Pancreas (tissue), 10 donors: ENCODE measurements at regions not wholly inside any gene's neighbourhood (a gene's known extent, or its start where the extent isn't known, plus 50 kb on each side); places are given as distances from the start of the nearest gene placed in this dataset.

Experiments
- ATAC-seq, 4 donors: fragments of 200-7000 bp; cut with Tn5 transposase; one replicate each; pipeline versions ENCODE4 v1.8.0 to v1.9.1; 2020; ENCODE audit warnings: mild to moderate bottlenecking in 4 of 4, moderate library complexity in 4 of 4
- DNase-seq, 6 donors: peaks; one replicate each; pipeline ENCODE4 v3.0.0-alpha.2; 2020
- FAIRE-seq: peaks from 2 replicates; lab custom pipeline; 2012; peaks lifted over from hg19 to GRCh38; lab: Jason Lieb, UNC
- H3K27ac ChIP-seq, 4 donors: fragments of 200-600 bp; sonication (generic); 1 replicate in 3 of 4; 2 replicates in 1 of 4; pipeline versions ENCODE4 v1.5.0 to v1.8.0; 2020
- H3K27me3 ChIP-seq, 4 donors: fragments of 200-600 bp; one replicate each; pipeline ENCODE4 v1.8.0; 2021
- H3K36me3 ChIP-seq, 3 donors: fragments of 200-600 bp; sonication (generic) in 1 of 3; one replicate each; pipeline versions ENCODE4 v1.5.0 to v1.8.0; 2020 to 2021
- H3K4me1 ChIP-seq, 3 donors: fragments of 200-600 bp; one replicate each; pipeline ENCODE4 v1.8.0; 2021
- H3K4me3 ChIP-seq, 4 donors: fragments of 200-600 bp; sonication (generic) in 2 of 4; one replicate each; pipeline versions ENCODE4 v1.5.0 to v1.8.0; 2020 to 2021
- H3K9me3 ChIP-seq, 4 donors: fragments of 200-600 bp; one replicate each; pipeline ENCODE4 v1.8.0; 2021
- WGBS, 2 donors: extraction: QIAGEN DNeasy Blood & Tissue Kit; methylation state at CpG; one replicate each; pipeline ENCODE4 v1.1.7; 2013; 5-methylcytosine and 5-hydroxymethylcytosine counted together
- intact Hi-C, 3 donors: fragments of 100-400 bp; cut with DNase I; formaldehyde crosslinking; loops; one replicate each; pipeline versions ENCODE4 v1.11.1 to v1.14.2; 2022
- TF ChIP-seq, protein P1 (sequence below), 4 donors: fragments of 200-600 bp; sonication (generic) in 3 of 4; IDR thresholded peaks; one replicate each; pipeline versions ENCODE4 v1.5.0 to v1.8.0; 2021; ENCODE audit warnings: antibody characterized with exemption in 4 of 4
- donor health status: healthy with polysubstance abuse.
- donor health status: DM: no; HTN: no; CAD: no; lungs with moderate emphysema.
- donor health status: DM: no; HTN: no; CAD: no.
- donor health status: control.
- donor health status: control.
- donor health status: Bipolar disorder and iron deficiency.
- donor health status: DM: yes; HTN: yes; CAD: no.
- donor health status: DM: no; HTN: no; CAD: no.
- donor health status: DM: no; HTN: no; CAD: no.
- donor health status: DM: yes; HTN: yes; CAD: no.

DNA sequence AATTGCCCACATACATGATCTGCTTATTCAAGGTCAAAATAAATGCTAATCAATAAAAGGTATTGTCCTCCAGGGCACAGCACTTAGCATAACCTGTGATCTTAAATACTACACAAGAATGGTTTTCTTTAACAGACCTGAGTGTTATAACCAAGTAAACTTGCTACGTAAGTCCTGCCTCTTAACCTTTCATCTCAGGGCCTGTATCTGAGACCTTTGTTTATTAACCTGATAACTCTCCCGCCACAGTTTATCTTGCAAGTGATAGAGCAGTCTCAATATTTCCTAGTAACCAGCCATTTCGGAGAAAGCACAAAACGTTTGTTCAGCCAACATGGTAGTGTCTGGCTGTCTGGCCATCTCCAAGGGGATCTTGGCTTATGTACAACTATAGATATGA, 88.4 kb downstream of the DUSP6 start:
- intact Hi-C loops, result no loop called here
- TF ChIP-seq, protein P1, sequence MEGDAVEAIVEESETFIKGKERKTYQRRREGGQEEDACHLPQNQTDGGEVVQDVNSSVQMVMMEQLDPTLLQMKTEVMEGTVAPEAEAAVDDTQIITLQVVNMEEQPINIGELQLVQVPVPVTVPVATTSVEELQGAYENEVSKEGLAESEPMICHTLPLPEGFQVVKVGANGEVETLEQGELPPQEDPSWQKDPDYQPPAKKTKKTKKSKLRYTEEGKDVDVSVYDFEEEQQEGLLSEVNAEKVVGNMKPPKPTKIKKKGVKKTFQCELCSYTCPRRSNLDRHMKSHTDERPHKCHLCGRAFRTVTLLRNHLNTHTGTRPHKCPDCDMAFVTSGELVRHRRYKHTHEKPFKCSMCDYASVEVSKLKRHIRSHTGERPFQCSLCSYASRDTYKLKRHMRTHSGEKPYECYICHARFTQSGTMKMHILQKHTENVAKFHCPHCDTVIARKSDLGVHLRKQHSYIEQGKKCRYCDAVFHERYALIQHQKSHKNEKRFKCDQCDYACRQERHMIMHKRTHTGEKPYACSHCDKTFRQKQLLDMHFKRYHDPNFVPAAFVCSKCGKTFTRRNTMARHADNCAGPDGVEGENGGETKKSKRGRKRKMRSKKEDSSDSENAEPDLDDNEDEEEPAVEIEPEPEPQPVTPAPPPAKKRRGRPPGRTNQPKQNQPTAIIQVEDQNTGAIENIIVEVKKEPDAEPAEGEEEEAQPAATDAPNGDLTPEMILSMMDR (IDR thresholded peaks at IDR 0.05), result no peak
- Histone ChIP-seq H3K9me3 (no peaks in the 10 kb centered on the region), H3K4me3 (no peak overlapping the region), H3K36me3 (no peaks in the 10 kb centered on the region), H3K27ac (no peak overlapping the region), H3K27me3 (no peaks in the 10 kb centered on the region), H3K4me1 (peaks cover 0 to 6% (median 0%) of the 10 kb centered on the region in 3 donors)
- ATAC-seq (peak; percentile 59 to 89 (median 80)), FAIRE-seq (no peak), DNase-seq (no peak)
- WGBS, 2 donors, result 27 to 40% methylated on average over 4 of the region's 4 CpGs

DNA sequence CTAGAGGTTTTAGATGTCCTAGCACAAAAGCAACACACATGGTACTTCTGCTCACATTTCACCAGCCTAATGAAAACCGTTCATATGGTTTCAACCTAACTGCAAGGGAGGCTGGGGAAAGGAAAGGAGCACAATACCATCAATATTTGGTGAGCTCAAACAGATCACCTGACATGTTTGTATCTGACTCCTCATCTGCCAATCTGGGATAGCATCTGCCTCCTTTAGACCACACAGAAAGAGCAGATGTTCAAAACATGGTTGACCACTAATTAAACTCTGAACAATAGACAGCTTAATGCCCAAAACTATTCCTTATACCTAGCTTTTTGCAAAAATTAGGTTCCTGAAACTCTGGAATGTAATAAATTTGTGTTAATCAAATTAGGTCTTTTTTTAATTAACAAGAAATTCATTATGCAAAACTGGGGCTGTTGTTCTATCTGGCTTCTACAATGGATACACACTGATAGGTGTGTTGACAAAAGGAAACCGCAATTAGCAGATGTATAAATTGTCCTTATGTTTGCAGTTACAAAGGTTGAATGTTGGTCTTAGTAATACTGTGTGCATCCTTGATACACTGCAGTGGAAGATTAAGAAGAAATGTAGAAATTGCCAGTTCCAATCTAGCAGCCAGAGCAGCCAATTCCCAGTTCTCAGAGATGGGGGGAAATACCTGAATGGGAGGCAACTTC, 89.3 kb downstream of the DUSP6 start:
- 68 to 74% methylated on average over 2 of the region's 2 CpGs for WGBS, 2 donors

DNA sequence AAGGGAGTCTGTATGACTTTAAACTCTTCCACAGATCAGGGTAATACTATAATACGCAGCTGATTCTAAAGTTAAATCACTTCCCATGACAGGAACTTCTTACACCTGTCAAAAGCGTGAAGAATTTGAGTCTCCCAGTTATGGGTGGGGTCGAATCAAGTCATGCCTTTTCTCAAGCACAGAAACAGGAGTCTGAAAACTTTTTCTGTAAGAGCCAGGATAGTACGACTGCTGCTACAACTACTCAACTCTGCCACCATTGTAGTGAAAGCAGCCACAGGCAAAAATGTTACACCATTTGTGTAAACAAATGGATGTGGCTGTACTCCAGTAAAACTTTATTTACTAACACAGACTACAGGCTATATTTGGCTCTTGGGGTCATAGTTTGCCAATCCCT, 90.3 kb downstream of the DUSP6 start:
- Histone ChIP-seq H3K36me3 (no peaks in the 10 kb centered on the region), H3K27ac (no peak overlapping the region), H3K27me3 (no peaks in the 10 kb centered on the region), H3K9me3 (no peaks in the 10 kb centered on the region), H3K4me3 (no peak overlapping the region), H3K4me1 (peaks cover 0 to 6% (median 0%) of the 10 kb centered on the region in 3 donors)
- no peak for DNase-seq
- TF ChIP-seq, protein P1 (IDR thresholded peaks at IDR 0.05), result no peak
- intact Hi-C loops, result no loop called here
- 39 to 86% methylated on average over 4 of the region's 4 CpGs for WGBS, 2 donors
- FAIRE-seq, result no peak
- ATAC-seq, result peak in 3 of 4 donors; percentile 32 to 79 (median 63)

More for the DNA sequence above, 89.3 kb downstream of the DUSP6 start:
- no peaks in the 10 kb centered on the region for H3K9me3 ChIP-seq
- FAIRE-seq, result no peak
- ATAC-seq, result no peak
- TF ChIP-seq, protein P1 (IDR thresholded peaks at IDR 0.05), result no peak
- DNase-seq, result no peak
- peaks cover 0 to 6% (median 0%) of the 10 kb centered on the region in 3 donors for H3K4me1 ChIP-seq
- no peaks in the 10 kb centered on the region for H3K27me3 ChIP-seq
- intact Hi-C loops, result no loop called here
- H3K27ac ChIP-seq, result no peak overlapping the region
- H3K36me3 ChIP-seq, result no peaks in the 10 kb centered on the region
- no peak overlapping the region for H3K4me3 ChIP-seq

DNA sequence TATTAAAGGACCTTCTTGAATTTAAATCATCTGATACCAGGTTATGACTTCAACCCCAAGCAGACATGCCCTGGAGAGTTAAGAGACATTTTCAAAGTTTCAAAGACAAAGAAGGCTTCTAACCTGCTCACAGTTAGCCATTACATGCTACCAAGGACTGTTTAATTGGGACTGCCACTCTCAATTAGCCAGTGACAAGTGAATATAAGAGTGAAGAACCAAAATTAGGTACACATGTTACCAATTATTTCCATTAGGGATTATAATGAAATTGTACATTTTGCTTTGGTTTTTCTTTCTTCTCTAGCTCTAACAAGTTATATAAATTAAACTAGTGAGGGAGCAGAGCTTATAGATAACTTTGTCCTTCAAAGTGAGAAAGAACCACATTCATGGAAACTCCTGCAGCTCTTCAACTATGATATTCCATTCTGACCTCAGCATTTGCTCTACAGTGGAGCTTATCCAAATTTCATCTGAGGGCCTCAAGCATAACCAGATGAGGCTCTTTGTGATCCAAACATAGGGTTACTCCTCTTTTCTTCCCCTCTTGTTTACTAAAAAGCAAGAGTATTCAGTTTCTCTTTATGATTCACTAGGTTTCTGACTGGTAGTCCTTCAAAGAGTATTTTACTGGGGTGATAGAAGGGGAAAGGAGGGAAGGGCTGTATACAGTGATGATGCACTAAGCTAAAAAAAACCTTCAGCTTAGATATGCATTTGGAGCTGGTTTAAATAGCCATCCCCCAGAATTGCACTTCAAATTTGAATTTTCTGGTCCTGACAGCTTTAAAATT, 91.3 kb downstream of the DUSP6 start:
- FAIRE-seq, result no peak
- no peaks in the 10 kb centered on the region for H3K9me3 ChIP-seq
- ATAC-seq, result no peak

More for the DNA sequence above, 91.3 kb downstream of the DUSP6 start:
- Histone ChIP-seq H3K4me1 (peaks cover 0 to 6% (median 0%) of the 10 kb centered on the region in 3 donors), H3K4me3 (no peak overlapping the region), H3K27ac (no peak overlapping the region), H3K36me3 (no peaks in the 10 kb centered on the region), H3K27me3 (no peaks in the 10 kb centered on the region)
- TF ChIP-seq, protein P1 (IDR thresholded peaks at IDR 0.05), result no peak
- intact Hi-C loops, result no loop called here
- no peak for DNase-seq
